ENCODE measurements at regions not wholly inside any gene's neighbourhood (a gene's known extent, or its start where the extent isn't known, plus 50 kb on each side); places are given as distances from the start of the nearest gene placed in this dataset.

- POLR2A ChIA-PET (ENCODE audit: unreplicated experiment): no interaction called here
- H4K20me1 ChIP-seq (ENCODE audit: insufficient read depth): no peaks in the 10 kb centered on the region
- no TSS peak for BruUV-seq (replicated peaks)
- no peaks in the 10 kb centered on the region; the same call in 1 of the 2 replicates for H3K9me3 ChIP-seq (ENCODE audit: insufficient read depth, low read depth)
- H3K4me2 ChIP-seq: no peak overlapping the region
- TF ChIP-seq, protein P1, sequence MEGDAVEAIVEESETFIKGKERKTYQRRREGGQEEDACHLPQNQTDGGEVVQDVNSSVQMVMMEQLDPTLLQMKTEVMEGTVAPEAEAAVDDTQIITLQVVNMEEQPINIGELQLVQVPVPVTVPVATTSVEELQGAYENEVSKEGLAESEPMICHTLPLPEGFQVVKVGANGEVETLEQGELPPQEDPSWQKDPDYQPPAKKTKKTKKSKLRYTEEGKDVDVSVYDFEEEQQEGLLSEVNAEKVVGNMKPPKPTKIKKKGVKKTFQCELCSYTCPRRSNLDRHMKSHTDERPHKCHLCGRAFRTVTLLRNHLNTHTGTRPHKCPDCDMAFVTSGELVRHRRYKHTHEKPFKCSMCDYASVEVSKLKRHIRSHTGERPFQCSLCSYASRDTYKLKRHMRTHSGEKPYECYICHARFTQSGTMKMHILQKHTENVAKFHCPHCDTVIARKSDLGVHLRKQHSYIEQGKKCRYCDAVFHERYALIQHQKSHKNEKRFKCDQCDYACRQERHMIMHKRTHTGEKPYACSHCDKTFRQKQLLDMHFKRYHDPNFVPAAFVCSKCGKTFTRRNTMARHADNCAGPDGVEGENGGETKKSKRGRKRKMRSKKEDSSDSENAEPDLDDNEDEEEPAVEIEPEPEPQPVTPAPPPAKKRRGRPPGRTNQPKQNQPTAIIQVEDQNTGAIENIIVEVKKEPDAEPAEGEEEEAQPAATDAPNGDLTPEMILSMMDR (conservative IDR thresholded peaks at IDR 0.05): no peak
- TF ChIP-seq EZH2 (IDR thresholded peaks at IDR 0.05; ENCODE audit: low read depth): no peak
- DNase-seq: no peak
- H3K27ac ChIP-seq: no peak overlapping the region
- no peaks in the 10 kb centered on the region for H3K79me2 ChIP-seq (ENCODE audit: low read depth)
- CTCF ChIA-PET: no interaction called here
- no peaks in the 10 kb centered on the region for H3K27me3 ChIP-seq (ENCODE audit: insufficient read depth, low read depth)
- intact Hi-C loops (cut with micrococcal nuclease; ENCODE audit: unreplicated experiment): no loop called here
- no peak overlapping the region for H3K4me3 ChIP-seq
- no peaks in the 10 kb centered on the region for H3K36me3 ChIP-seq (ENCODE audit: low read depth)
- H3K9me2 ChIP-seq (ENCODE audit: insufficient read depth): peaks cover 4% of the 10 kb centered on the region; the same call in 1 of the 2 replicates
- H3K4me1 ChIP-seq (replicated peaks; ENCODE audit: insufficient read depth): no peaks in the 10 kb centered on the region
- no peak overlapping the region for H2AFZ ChIP-seq
- H3F3A ChIP-seq (ENCODE audit: insufficient read depth, low read depth): no peaks in the 10 kb centered on the region
Measured at GRCh38 chr9:80964374-80964773, 725.0 kb downstream of the TLE1 start.

- no peaks in the 10 kb centered on the region for H3K4me1 ChIP-seq (replicated peaks; ENCODE audit: insufficient read depth)
- ChIA-PET CTCF (no interaction called here), POLR2A (ENCODE audit: unreplicated experiment) (no interaction called here)
- no peaks in the 10 kb centered on the region for H3K27me3 ChIP-seq (ENCODE audit: insufficient read depth, low read depth)
- H3K36me3 ChIP-seq (ENCODE audit: low read depth): no peaks in the 10 kb centered on the region
- no peaks in the 10 kb centered on the region for H3F3A ChIP-seq (ENCODE audit: insufficient read depth, low read depth)
- TF ChIP-seq, protein P1 (conservative IDR thresholded peaks at IDR 0.05): no peak
- TF ChIP-seq EZH2 (IDR thresholded peaks at IDR 0.05; ENCODE audit: low read depth): no peak
- no peaks in the 10 kb centered on the region for H3K9me3 ChIP-seq (ENCODE audit: insufficient read depth, low read depth)
- no peak for DNase-seq
- peaks cover 4% of the 10 kb centered on the region; the same call in 1 of the 2 replicates for H3K9me2 ChIP-seq (ENCODE audit: insufficient read depth)
- intact Hi-C loops (cut with micrococcal nuclease; ENCODE audit: unreplicated experiment): no loop called here
- H3K79me2 ChIP-seq (ENCODE audit: low read depth): no peaks in the 10 kb centered on the region
- no peak overlapping the region for H3K4me2 ChIP-seq
- H3K4me3 ChIP-seq: no peak overlapping the region
- H3K27ac ChIP-seq: no peak overlapping the region
- no peak overlapping the region for H2AFZ ChIP-seq
- BruUV-seq (replicated peaks): no TSS peak
- no peaks in the 10 kb centered on the region for H4K20me1 ChIP-seq (ENCODE audit: insufficient read depth)
Measured at GRCh38 chr9:80957801-80958200, 731.5 kb downstream of the TLE1 start.

DNA sequence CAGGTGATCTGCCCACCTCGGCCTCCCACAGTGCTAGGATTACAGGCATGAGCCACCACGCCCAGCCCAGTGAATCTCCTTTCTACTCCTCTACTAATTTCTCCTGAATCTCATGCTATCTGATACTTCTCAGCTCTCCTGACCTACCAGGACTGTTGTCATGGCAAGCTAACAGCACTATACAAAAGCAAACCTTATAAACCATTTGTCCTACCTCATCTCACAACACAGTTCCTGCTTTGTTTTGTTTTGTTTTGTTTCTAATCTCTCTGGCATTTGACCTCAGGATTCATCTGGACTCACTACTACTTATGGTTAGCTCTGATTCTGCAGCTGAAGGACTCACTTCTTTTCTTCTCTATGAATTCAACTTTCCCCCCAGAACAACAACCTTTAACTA lies 734.8 kb downstream of the TLE1 start:
- ChIA-PET CTCF (no interaction called here), POLR2A (ENCODE audit: unreplicated experiment) (no interaction called here)
- Histone ChIP-seq H3K4me1 (replicated peaks; ENCODE audit: insufficient read depth) (no peaks in the 10 kb centered on the region), H3K9me3 (ENCODE audit: insufficient read depth, low read depth) (no peaks in the 10 kb centered on the region), H3K79me2 (ENCODE audit: low read depth) (no peaks in the 10 kb centered on the region), H3K27me3 (ENCODE audit: insufficient read depth, low read depth) (no peaks in the 10 kb centered on the region), H3K4me3 (no peak overlapping the region), H4K20me1 (ENCODE audit: insufficient read depth) (no peaks in the 10 kb centered on the region), H3K4me2 (no peak overlapping the region), H3K36me3 (ENCODE audit: low read depth) (no peaks in the 10 kb centered on the region), H3K9me2 (ENCODE audit: insufficient read depth) (no peaks in the 10 kb centered on the region), H3F3A (ENCODE audit: insufficient read depth, low read depth) (no peaks in the 10 kb centered on the region), H2AFZ (no peak overlapping the region), H3K27ac (no peak overlapping the region)
- no TSS peak for BruUV-seq (replicated peaks)
- intact Hi-C loops (cut with micrococcal nuclease; ENCODE audit: unreplicated experiment): no loop called here
- TF ChIP-seq, protein P1 (conservative IDR thresholded peaks at IDR 0.05): no peak
- TF ChIP-seq EZH2 (IDR thresholded peaks at IDR 0.05; ENCODE audit: low read depth): no peak
- peak; percentile 2 to 46 for DNase-seq
